ENCODE measurements at regions not wholly inside any gene's neighbourhood (a gene's known extent, or its start where the extent isn't known, plus 50 kb on each side); places are given as distances from the start of the nearest gene placed in this dataset.

GRCh38 chr11:92455210-92455790 is 230.7 kb downstream of the FAT3 start:
- TF ChIP-seq CTCF (IDR thresholded peaks at IDR 0.05) (no peak), REST (IDR thresholded peaks at IDR 0.05; ENCODE audit: insufficient read depth in 1 of 2, low read depth in 2 of 2, low read length in 1 of 2) (no peak), POLR2AphosphoS5 (IDR thresholded peaks at IDR 0.05; ENCODE audit: low read depth, low read length) (no peak), TCF7L2 (IDR thresholded peaks at IDR 0.05; ENCODE audit: low read depth, low read length) (no peak)

Measured in Panc1 (cell line).